Left forelimb (tissue), 1 donor: ENCODE measurements at regions not wholly inside any gene's neighbourhood (a gene's known extent, or its start where the extent isn't known, plus 50 kb on each side); places are given as distances from the start of the nearest gene placed in this dataset.

Experiments used
- DNase-seq: peaks from one replicate; pipeline ENCODE4 v3.0.0-alpha.2; 2018; ENCODE audit warnings: low spot score

DNA sequence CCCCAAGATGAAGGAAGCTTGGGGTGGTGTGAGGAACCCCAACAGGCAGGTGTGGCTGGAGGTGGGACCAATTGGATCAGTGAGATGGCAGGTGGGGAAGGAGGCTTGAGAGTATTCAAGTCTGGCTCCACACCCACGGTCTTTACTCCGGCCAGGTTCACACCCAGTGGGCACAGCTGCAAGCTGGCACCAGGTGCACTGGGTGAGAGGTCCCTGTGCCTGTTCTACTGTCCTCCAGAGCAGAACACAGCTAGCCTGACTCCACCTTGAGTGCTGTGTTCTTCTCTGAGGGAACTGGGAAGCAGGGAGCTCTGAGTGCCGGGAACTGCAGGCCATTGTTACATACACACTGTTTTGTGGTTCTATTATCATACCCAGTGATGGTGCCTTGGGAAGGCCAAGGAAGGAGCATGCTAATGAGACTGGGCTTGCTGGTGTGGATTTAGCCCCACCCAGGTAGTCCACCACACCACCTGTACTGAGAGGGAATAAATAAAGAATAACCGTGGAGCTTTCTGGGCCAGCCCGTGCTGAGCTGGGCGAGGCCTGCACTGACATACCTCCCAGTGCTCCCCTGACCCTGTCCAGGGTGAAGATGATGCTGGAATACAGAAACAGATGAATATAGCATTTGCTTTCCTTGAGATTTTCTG lies 93.4 kb downstream of the ABHD5 start:
- DNase-seq: peak; percentile 11

DNA sequence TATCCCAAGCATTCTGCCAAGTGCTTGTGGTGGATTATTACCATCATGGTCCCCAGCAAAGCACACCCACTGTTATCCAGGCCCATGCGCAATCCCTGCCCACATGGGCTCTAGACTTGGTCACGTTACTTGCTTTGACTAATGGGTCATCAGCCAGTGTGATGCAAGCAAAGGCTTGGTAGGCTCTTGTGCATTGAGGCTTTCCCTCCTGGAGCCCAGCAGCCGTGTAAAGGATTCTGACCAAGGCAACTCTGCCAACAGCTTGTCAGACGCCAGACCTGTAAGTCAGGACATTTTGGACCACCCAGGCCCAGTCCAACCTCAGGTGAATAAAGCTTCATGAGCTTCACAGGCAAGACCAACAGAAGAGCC lies 93.9 kb downstream of the ABHD5 start:
- DNase-seq: no peak

DNA sequence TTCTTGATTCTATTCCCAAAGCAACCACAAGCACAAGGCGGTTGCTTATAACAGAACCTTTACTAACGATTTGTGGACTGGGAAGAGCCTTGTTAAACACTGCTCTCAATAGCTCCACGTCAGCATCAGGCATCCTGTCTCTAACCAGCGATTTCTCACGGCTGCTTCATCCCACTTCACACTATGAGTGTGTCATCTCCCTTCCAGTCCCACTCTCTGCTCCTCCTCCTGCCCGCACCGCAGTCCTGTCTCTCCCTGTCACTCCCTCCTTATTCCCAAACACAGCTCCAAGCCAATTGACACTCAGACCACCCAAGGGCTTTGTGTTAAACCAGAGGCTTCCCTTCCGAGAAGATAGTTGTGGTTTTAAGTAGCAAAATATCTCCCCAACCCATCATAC lies 94.8 kb downstream of the ABHD5 start:
- no peak for DNase-seq

- no peak for DNase-seq
Measured at GRCh38 chr3:43786102-43786501, 95.4 kb downstream of the ABHD5 start.

DNA sequence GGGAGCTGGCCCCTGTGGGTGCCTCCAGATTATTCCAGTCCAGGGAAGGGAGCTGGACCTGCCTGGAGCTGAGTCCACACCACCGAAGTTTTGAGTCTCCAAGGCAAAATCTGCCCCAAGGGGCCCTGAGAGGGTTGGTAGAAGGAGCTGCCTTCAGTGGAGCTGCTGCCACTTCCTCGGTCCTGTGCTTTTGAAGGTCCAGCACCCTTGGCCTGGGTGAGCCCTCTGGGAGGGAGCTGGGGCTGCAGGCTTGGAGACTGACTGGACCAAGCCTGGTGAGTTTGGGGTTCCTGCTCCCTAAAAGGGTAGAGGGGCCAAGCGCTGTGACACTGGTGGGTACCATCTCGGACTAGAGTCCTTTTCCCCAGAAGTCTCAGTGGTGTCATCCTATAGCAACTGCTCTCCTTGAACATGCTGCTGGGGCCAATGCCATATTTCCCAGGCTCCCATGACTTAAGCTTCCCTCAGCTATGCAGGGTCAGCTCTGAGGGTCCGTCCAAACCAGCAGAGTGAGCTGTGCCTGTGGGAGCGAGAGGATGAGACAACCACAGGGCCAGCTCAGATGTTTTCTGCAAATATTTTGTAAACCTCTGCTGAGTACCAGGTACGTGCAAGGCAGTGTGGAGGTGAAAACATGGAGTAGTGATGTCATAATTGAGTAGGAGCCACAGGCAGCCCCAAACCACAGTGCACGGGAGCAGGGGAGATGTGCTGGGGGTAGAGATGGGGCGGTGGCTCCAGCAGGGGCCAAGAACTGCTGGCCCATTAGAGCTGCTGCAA lies 96.0 kb downstream of the ABHD5 start:
- DNase-seq: peak; percentile 58

DNA sequence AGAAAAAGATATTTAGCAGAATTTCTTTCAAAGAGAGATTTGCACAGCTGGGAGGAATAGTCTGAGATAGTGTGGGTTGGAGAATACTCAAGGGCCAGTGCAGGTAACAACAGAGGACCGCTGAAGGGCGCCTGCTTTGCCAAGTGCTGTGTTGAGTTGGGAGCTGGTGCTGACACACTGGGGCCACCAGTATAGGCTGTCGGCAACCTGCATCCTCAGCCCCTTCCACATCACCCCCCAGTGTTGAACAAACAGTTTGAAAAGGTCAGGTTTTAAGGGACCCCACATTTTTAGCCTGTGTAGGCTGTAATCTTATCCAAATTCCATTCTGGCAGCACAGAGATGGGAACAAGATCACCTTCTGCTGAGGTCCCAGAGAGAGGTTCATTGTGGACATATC lies 96.6 kb downstream of the ABHD5 start:
- DNase-seq: no peak

- DNase-seq: peak; percentile 17
Measured at GRCh38 chr3:43789028-43789427, 98.3 kb downstream of the ABHD5 start.

- DNase-seq: no peak
Measured at GRCh38 chr3:43790060-43790459, 99.3 kb downstream of the ABHD5 start.

DNA sequence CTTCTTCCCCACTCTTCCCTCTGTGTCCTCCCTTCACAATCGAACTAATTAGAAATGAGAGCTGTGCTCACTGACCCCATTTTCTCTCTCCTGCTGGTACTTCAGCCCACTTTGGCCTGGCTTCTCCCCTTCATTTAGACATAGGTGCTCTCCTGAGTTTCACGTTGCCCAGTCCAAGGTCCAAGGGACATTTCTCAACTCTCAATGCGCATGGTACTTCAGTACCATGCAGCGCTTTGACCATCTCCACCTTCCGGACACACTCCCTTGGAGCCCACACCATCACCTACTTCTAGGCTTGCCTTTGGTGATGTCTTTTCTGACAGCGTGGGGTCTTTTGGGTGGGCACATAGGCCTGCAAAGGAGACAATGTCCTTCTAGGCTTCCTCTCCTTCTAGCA lies 99.7 kb downstream of the ABHD5 start:
- DNase-seq: no peak

DNA sequence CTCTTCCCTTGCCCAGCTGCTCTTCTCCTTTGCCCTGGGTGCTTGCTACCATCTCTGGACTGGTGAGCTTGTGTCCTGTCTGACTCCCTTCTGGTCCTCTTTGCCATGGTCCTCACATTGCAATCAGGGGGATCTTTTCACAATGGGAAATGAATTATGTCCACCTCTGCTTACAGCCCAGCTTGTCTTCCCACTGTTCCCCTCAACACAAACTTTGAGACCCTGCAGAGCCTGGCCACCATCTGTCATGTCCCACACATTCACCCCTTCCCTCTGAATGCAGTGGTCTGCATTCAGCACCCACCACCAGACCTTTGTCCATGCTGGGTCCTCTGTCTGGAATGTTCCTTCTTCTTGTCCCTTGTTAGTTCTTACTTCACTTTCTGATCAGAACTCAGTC lies 100.5 kb downstream of the ABHD5 start:
- DNase-seq: no peak

DNA sequence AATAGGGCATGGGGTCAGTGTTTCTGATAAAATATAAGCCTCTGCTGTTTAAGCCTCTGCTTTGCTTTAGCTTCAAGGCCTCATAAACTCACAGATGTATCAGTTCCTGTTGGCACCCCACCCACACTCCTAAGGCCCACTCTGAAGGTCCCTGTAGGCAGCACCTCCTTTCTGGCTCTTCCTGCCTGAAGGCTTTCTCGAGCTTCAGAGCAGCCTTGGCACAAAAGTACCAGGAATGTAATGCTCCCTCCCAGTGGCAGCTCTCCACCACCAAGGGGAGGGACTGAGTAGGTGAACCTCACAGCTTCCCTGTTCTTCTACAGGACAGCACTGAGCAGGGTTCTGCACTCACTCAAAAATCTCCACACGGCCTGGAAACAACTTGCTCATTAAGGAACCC lies 102.2 kb downstream of the ABHD5 start:
- DNase-seq: peak; percentile 49

- DNase-seq: no peak
Measured at GRCh38 chr3:43793648-43794372, 103.1 kb downstream of the ABHD5 start.

DNA sequence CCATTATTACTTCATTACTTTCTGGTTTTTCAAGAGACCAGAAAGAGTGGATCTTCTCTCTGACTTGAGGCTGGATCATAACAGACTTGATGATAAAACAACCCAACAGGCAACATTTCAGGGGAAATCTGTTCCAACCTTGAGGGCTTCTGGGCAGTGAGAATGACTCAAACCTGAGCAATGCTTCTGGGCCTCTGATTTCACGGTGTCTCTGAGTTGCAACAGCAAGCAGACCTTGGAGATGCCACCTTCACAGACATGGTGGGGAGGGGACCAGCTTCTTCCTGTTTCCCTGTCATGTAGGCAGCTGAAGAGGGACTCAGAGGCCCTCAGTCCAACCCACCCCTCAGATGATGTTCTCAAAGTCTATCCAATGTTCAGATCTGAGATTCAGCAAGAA lies 104.0 kb downstream of the ABHD5 start:
- DNase-seq: no peak

DNA sequence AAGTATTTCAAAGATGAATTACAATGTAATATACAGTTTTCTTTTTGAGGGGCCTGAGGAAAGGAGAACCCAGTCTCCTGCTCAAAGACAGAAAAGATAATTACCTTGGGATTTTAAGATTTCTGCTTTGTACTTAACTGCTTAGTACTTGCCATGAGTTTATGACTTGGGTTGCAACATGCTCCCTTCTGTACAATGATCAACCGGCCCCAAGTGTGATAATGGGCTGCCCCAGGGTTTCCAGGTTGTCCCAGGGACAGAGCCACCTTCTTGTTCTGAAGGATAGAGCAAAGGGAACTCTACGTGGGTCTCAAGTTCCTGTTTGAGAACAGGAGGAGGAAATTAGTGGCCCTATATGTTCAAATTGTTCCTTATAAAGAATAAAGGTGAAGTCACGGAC lies 104.8 kb downstream of the ABHD5 start:
- no peak for DNase-seq

DNA sequence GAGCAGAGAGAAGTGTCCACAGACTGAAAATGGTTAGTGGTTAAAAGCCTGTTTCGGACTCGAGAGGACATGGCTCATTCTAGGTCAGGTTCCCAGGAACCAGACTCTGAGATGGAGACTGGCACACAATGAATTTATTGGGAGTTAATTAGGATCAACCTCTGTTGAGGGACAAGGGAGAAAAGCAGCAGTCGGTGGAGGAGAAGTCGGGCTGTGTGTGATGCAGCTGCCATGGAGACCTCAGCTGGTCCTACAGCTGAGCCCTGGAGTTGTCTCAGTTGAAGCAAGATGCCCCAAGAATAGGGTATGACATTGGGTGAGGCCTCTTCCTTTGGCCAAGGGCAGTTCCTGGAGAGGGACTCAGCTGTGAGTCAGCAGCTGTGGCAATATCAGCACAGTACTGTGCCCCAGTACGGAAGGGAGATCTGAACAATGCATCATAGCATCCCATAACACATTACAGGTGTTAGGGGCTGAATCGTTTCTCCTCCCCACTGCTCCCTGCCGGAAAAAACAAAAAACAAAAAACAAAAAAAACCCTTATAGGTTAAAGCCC lies 105.4 kb downstream of the ABHD5 start:
- no peak for DNase-seq

GRCh38 chr3:43797794-43798193 lies 107.1 kb downstream of the ABHD5 start:
- DNase-seq: no peak

DNA sequence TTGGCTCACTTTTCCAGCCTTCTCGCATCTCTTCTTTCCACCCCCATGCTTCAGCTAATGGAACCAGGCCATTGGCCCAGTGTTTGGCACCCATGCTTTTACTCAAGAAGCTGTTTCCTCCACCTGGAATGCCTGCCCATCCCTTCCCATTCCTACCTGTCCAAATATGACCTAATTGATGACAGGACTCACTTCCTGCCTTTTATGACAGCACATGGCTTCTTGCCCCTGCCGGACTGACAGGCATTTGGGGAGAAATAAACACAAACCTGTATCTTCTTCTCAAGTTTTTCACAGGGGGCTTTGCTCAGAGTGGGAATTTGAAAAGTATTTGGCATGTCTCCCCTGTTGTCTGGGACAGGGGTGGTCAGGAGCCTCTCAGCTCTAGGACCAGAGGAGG lies 120.1 kb downstream of the ABHD5 start:
- no peak for DNase-seq

GRCh38 chr3:43814461-43814860 lies 123.7 kb downstream of the ABHD5 start:
- no peak for DNase-seq

- no peak for DNase-seq
Measured at GRCh38 chr3:43816372-43816771, 125.6 kb downstream of the ABHD5 start.

- no peak for DNase-seq
Measured at GRCh38 chr3:43817064-43817463, 126.3 kb downstream of the ABHD5 start.

DNA sequence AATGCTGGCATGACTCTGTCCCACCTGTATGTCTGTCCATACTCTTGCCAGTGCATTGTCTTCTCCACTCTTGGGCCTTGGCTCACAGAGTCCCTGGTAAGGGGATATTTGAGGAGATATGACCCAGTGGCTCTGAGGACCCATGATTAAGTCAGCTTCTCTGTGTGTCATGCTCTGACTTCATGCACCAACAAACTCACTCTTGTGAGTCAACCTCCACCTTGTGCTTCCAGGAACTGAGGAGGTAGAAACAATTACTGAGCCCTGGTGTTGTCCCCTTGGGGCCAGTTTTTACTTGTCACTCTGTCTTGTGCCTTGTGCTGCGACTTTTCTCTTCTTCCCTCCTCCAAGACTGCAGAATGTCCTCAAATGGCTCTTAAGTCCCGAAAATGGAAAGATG lies 127.1 kb downstream of the ABHD5 start:
- DNase-seq: no peak

DNA sequence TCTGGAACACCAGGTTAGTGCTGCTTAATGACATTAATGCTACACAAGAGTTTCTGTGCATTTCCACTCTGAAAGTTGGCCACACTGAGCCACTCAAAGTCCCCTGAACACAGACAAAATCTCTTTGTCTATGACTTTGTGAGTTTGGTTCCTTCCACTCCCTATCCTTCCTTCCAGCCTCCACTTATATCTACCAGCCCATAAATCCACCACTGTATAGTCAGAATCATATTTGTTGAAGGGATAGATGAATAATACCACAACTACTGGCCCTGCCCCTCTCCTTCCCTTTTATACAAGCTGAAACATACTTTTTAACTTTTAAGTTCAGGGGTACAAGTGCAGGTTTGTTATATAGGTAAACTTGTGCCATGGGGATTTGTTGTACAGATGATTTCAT lies 127.5 kb downstream of the ABHD5 start:
- DNase-seq: no peak
